ENCODE measurements at regions not wholly inside any gene's neighbourhood (a gene's known extent, or its start where the extent isn't known, plus 50 kb on each side); places are given as distances from the start of the nearest gene placed in this dataset.

DNA sequence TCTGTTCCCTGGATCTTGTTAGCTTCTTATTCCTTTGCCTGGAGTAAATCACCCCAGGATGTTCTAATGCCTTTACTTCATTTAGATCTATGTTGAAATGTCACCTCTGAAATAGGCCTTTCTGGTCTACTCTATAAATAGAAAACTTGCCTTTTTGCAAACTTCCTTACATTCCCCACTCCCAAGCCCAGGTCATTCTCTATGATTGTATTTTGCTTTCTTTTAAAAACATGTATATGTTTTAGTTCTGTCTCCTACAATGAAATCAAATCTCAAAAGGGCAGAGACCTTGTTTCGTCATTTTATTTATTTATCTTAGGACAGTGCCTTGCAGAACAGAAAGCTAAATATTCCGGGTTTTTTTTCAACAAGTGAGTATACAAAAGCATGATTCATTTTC lies 1657.7 kb upstream of the C9orf72 start:
- BruUV-seq (replicated peaks) = no TSS peak
- Histone ChIP-seq H2BK120ac (ENCODE audit: low read depth, low read length) (no peak overlapping the region), H3K4me2 (ENCODE audit: low read depth, low read length) (no peak overlapping the region), H2BK5ac (ENCODE audit: low read depth, low read length, poor library complexity, severe bottlenecking) (no peak overlapping the region), H3K9me1 (ENCODE audit: insufficient read depth, low read length) (no peaks in the 10 kb centered on the region), H3K56ac (ENCODE audit: extremely low read depth, insufficient read depth, low read length) (no peak overlapping the region), H4K8ac (ENCODE audit: low read depth in 2 of 2, low read length in 2 of 2) (no peak overlapping the region), H3K27me3 (ENCODE audit: control insufficient read depth, insufficient read depth, low read length) (no peaks in the 10 kb centered on the region), H3K18ac (ENCODE audit: low read depth, low read length) (no peak overlapping the region), H4K5ac (ENCODE audit: low read depth, low read length) (no peak overlapping the region), H2BK15ac (ENCODE audit: low read depth, low read length) (no peak overlapping the region), H3K27ac (ENCODE audit: insufficient read depth, low read length) (no peak overlapping the region), H3K4ac (ENCODE audit: low read depth, low read length) (no peak overlapping the region), H3K4me1 (ENCODE audit: control insufficient read depth, insufficient read depth, low read length) (no peaks in the 10 kb centered on the region), H2BK20ac (ENCODE audit: low read depth, low read length) (no peak overlapping the region), H3K23ac (ENCODE audit: low read depth, low read length) (no peak overlapping the region), H3K36me3 (ENCODE audit: control insufficient read depth, insufficient read depth, low read length) (no peaks in the 10 kb centered on the region), H2AK9ac (replicated peaks; ENCODE audit: low read depth, low read length, poor library complexity) (no peak overlapping the region), H3K9me3 (ENCODE audit: control insufficient read depth, insufficient read depth, low read length) (no peaks in the 10 kb centered on the region), H2AK5ac (ENCODE audit: low read depth, low read length) (no peak overlapping the region), H4K20me1 (ENCODE audit: insufficient read depth, low read length) (no peaks in the 10 kb centered on the region), H4K91ac (ENCODE audit: insufficient read depth, low read depth, low read length) (no peak overlapping the region), H3K14ac (replicated peaks; ENCODE audit: low read depth, low read length) (no peak overlapping the region), H3K79me1 (ENCODE audit: low read depth in 1 of 2, low read length in 2 of 2) (no peaks in the 10 kb centered on the region), H2AFZ (replicated peaks; ENCODE audit: low read length, poor library complexity) (no peak overlapping the region), H3K9ac (ENCODE audit: low read depth, low read length) (no peak overlapping the region), H3K4me3 (ENCODE audit: insufficient read depth, low read depth, low read length) (no peak overlapping the region)
- TF ChIP-seq BHLHE40 (IDR thresholded peaks at IDR 0.05; ENCODE audit: low read depth, low read length) (no peak), NFE2L2 (IDR thresholded peaks at IDR 0.05; ENCODE audit: low read depth, low read length) (no peak), RCOR1 (IDR thresholded peaks at IDR 0.05; ENCODE audit: insufficient replicate concordance, low read length) (no peak), SMC3 (IDR thresholded peaks at IDR 0.05; ENCODE audit: low read depth, low read length) (no peak), POLR2A (IDR thresholded peaks at IDR 0.05; ENCODE audit: low read depth, low read length) (no peak), CHD1 (IDR thresholded peaks at IDR 0.05; ENCODE audit: low read depth, low read length) (no peak), MXI1 (IDR thresholded peaks at IDR 0.05; ENCODE audit: borderline replicate concordance, low read depth, low read length) (no peak), RFX5 (IDR thresholded peaks at IDR 0.05; ENCODE audit: low read depth, low read length) (no peak), CEBPB (IDR thresholded peaks at IDR 0.05; ENCODE audit: low read depth, low read length) (no peak), MAZ (IDR thresholded peaks at IDR 0.05; ENCODE audit: borderline replicate concordance, low read depth, low read length) (no peak), FOS (IDR thresholded peaks at IDR 0.05; ENCODE audit: low read depth, low read length) (no peak), RAD21 (IDR thresholded peaks at IDR 0.05; ENCODE audit: low read length) (no peak), MAFK (IDR thresholded peaks at IDR 0.05; ENCODE audit: low read depth, low read length) (no peak)
- TF ChIP-seq, protein P1, sequence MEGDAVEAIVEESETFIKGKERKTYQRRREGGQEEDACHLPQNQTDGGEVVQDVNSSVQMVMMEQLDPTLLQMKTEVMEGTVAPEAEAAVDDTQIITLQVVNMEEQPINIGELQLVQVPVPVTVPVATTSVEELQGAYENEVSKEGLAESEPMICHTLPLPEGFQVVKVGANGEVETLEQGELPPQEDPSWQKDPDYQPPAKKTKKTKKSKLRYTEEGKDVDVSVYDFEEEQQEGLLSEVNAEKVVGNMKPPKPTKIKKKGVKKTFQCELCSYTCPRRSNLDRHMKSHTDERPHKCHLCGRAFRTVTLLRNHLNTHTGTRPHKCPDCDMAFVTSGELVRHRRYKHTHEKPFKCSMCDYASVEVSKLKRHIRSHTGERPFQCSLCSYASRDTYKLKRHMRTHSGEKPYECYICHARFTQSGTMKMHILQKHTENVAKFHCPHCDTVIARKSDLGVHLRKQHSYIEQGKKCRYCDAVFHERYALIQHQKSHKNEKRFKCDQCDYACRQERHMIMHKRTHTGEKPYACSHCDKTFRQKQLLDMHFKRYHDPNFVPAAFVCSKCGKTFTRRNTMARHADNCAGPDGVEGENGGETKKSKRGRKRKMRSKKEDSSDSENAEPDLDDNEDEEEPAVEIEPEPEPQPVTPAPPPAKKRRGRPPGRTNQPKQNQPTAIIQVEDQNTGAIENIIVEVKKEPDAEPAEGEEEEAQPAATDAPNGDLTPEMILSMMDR (conservative IDR thresholded peaks at IDR 0.05; ENCODE audit: low read depth, low read length) = no peak
- TF ChIP-seq, protein P2, sequence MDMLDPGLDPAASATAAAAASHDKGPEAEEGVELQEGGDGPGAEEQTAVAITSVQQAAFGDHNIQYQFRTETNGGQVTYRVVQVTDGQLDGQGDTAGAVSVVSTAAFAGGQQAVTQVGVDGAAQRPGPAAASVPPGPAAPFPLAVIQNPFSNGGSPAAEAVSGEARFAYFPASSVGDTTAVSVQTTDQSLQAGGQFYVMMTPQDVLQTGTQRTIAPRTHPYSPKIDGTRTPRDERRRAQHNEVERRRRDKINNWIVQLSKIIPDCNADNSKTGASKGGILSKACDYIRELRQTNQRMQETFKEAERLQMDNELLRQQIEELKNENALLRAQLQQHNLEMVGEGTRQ (IDR thresholded peaks at IDR 0.05; ENCODE audit: low read depth, low read length) = no peak
- TF ChIP-seq, protein P3, sequence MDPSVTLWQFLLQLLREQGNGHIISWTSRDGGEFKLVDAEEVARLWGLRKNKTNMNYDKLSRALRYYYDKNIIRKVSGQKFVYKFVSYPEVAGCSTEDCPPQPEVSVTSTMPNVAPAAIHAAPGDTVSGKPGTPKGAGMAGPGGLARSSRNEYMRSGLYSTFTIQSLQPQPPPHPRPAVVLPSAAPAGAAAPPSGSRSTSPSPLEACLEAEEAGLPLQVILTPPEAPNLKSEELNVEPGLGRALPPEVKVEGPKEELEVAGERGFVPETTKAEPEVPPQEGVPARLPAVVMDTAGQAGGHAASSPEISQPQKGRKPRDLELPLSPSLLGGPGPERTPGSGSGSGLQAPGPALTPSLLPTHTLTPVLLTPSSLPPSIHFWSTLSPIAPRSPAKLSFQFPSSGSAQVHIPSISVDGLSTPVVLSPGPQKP (IDR thresholded peaks at IDR 0.05; ENCODE audit: borderline replicate concordance, low read depth, low read length) = no peak
- CTCF ChIA-PET = no interaction called here
- in situ Hi-C loops (cut with MboI; ENCODE audit: low sequenced_read_pairs) (no loop called here), intact Hi-C loops (cut with micrococcal nuclease) (no loop called here), dilution Hi-C loops (cut with HindIII; ENCODE audit: low sequenced_read_pairs, unreplicated experiment) (no loop called here)
- DNase-seq (no peak), ATAC-seq (ENCODE audit: low read depth) (no peak)
- POLR2A ChIA-PET (ENCODE audit: unreplicated experiment) = no interaction called here
- no CpG with 5 or more reads among the region's 2 CpGs for WGBS, 2 experiments (ENCODE audit: extremely low coverage in 2 of 2, insufficient read length in 1 of 2)
